T47D (cell line): ENCODE measurements at regions not wholly inside any gene's neighbourhood (a gene's known extent, or its start where the extent isn't known, plus 50 kb on each side); places are given as distances from the start of the nearest gene placed in this dataset.

Source experiments
- DNase-seq, 2 experiments: peaks; one replicate each; pipeline versions ENCODE4 v3.0.0 to v3.0.0-alpha.2; 2011 to 2012; ENCODE audit warnings: low read depth in 1 of 2, low spot score in 1 of 2
- JUND ChIP-seq: IDR thresholded peaks from 2 replicates; pipeline ENCODE4 v1.6.1; 2012; ENCODE audit warnings: low read depth
- in situ Hi-C: cut with HindIII; loops from 2 replicates; pipeline ENCODE4 v1.10.0; 2016; ENCODE audit warnings: low sequenced_read_pairs, low pct_unique_long_range_greater_than_20kb

GRCh38 chr3:178318340-178318739 lies 217.9 kb upstream of the KCNMB2 start:
- in situ Hi-C loops, result no loop called here
- no peak for TF ChIP-seq JUND
- DNase-seq, result no peak

GRCh38 chr3:178318941-178319816 lies 217.1 kb upstream of the KCNMB2 start:
- in situ Hi-C loops, result no loop called here
- no peak for DNase-seq
- TF ChIP-seq JUND, result no peak

GRCh38 chr3:178320456-178321351 lies 215.5 kb upstream of the KCNMB2 start:
- in situ Hi-C loops, result no loop called here
- peak in 1 of 2 experiments; percentile 31 for DNase-seq

GRCh38 chr3:178324356-178324755 lies 211.9 kb upstream of the KCNMB2 start:
- in situ Hi-C loops, result no loop called here
- no peak for DNase-seq
- TF ChIP-seq JUND, result no peak

More at GRCh38 chr3:178320456-178321351, 215.5 kb upstream of the KCNMB2 start:
- no peak for TF ChIP-seq JUND

- no peak for TF ChIP-seq JUND
- DNase-seq, result peak; percentile 27 to 68
- in situ Hi-C loops, result no loop called here
Measured at GRCh38 chr3:178325330-178325729, 210.9 kb upstream of the KCNMB2 start.

GRCh38 chr3:178329936-178330335 lies 206.3 kb upstream of the KCNMB2 start:
- in situ Hi-C loops, result no loop called here
- TF ChIP-seq JUND, result no peak
- DNase-seq, result no peak

GRCh38 chr3:178334239-178334638 lies 202.0 kb upstream of the KCNMB2 start:
- in situ Hi-C loops, result no loop called here

GRCh38 chr3:178336336-178336735 lies 199.9 kb upstream of the KCNMB2 start:
- no peak for TF ChIP-seq JUND
- in situ Hi-C loops, result no loop called here
- no peak for DNase-seq

More at GRCh38 chr3:178334239-178334638, 202.0 kb upstream of the KCNMB2 start:
- TF ChIP-seq JUND, result no peak
- no peak for DNase-seq

GRCh38 chr3:178340506-178340905 lies 195.7 kb upstream of the KCNMB2 start:
- no peak for TF ChIP-seq JUND
- DNase-seq, result no peak
- in situ Hi-C loops, result no loop called here

GRCh38 chr3:178341636-178342035 lies 194.6 kb upstream of the KCNMB2 start:
- no peak for TF ChIP-seq JUND
- DNase-seq, result no peak
- in situ Hi-C loops, result no loop called here

- in situ Hi-C loops, result no loop called here
- TF ChIP-seq JUND, result no peak
- DNase-seq, result no peak
Measured at GRCh38 chr3:178342111-178342510, 194.1 kb upstream of the KCNMB2 start.

- DNase-seq, result no peak
- no peak for TF ChIP-seq JUND
- in situ Hi-C loops, result no loop called here
Measured at GRCh38 chr3:178343433-178344038, 192.7 kb upstream of the KCNMB2 start.
